GM23338 (cell line): ENCODE measurements at regions not wholly inside any gene's neighbourhood (a gene's known extent, or its start where the extent isn't known, plus 50 kb on each side); places are given as distances from the start of the nearest gene placed in this dataset.

ENCODE experiments used
- ATAC-seq: fragments of 200-7000 bp; cut with Tn5 transposase; 3 replicates; pipeline ENCODE4 v1.9.1; 2020
- DNase-seq: peaks from one replicate; pipeline ENCODE4 v3.0.0-alpha.2; 2015; ENCODE audit warnings: low spot score
- H2AFZ ChIP-seq: fragments of 200-600 bp; sonication (generic); 2 replicates; pipeline ENCODE4 v1.8.0; 2016; ENCODE audit warnings: antibody characterized with exemption, mild to moderate bottlenecking, moderate library complexity
- H3F3A ChIP-seq: fragments of 200-600 bp; sonication (generic); replicated peaks from 2 replicates; pipeline ENCODE4 v1.8.0; 2017; ENCODE audit warnings: antibody characterized with exemption, mixed run types, low read depth
- H3K27ac ChIP-seq: fragments of 200-600 bp; sonication (generic); 2 replicates; pipeline ENCODE4 v1.6.1; 2016; ENCODE audit warnings: low read depth
- H3K27me3 ChIP-seq: fragments of 200-600 bp; sonication (generic); 2 replicates; pipeline ENCODE4 v1.8.0; 2016; ENCODE audit warnings: mild to moderate bottlenecking, mixed run types, moderate library complexity; ENCODE audit not compliant: insufficient read depth
- H3K36me3 ChIP-seq: fragments of 200-600 bp; sonication (generic); 2 replicates; pipeline ENCODE4 v1.8.0; 2016; ENCODE audit warnings: mild to moderate bottlenecking; ENCODE audit not compliant: insufficient read depth
- H3K4me1 ChIP-seq: fragments of 200-600 bp; sonication (generic); 2 replicates; pipeline ENCODE4 v1.8.0; 2016; ENCODE audit warnings: mild to moderate bottlenecking, moderate library complexity; ENCODE audit not compliant: insufficient read depth
- H3K4me2 ChIP-seq: fragments of 200-600 bp; sonication (generic); 2 replicates; pipeline ENCODE4 v1.7.1; 2017; ENCODE audit warnings: mixed run types
- H3K4me3 ChIP-seq: fragments of 200-600 bp; sonication (generic); 2 replicates; pipeline ENCODE4 v1.6.1; 2016; ENCODE audit warnings: mixed run types
- H3K79me2 ChIP-seq: fragments of 200-600 bp; sonication (generic); replicated peaks from 2 replicates; pipeline ENCODE4 v1.8.0; 2017; ENCODE audit warnings: mild to moderate bottlenecking; ENCODE audit not compliant: insufficient read depth
- H3K9me2 ChIP-seq: fragments of 200-600 bp; sonication (generic); 2 replicates; pipeline ENCODE4 v1.8.0; 2017; ENCODE audit not compliant: insufficient read depth
- H4K20me1 ChIP-seq: fragments of 200-600 bp; sonication (generic); replicated peaks from 2 replicates; pipeline ENCODE4 v1.8.0; 2017; ENCODE audit warnings: mild to moderate bottlenecking; ENCODE audit not compliant: insufficient read depth
- H3K27ac Mint-ChIP-seq: 2 replicates; pipeline ENCODE4 v1.8.0; 2020; ENCODE audit warnings: inconsistent platforms, mild to moderate bottlenecking, moderate library complexity, mixed read lengths
- H3K27me3 Mint-ChIP-seq: 3 replicates; pipeline ENCODE4 v1.8.0; 2022; ENCODE audit warnings: low read depth, mild to moderate bottlenecking, moderate library complexity, mixed read lengths, inconsistent platforms; ENCODE audit not compliant: insufficient read depth, poor library complexity
- H3K36me3 Mint-ChIP-seq: 3 replicates; pipeline ENCODE4 v1.8.0; 2021; ENCODE audit warnings: low read depth, mild to moderate bottlenecking, inconsistent platforms, moderate library complexity, mixed read lengths
- H3K4me1 Mint-ChIP-seq: 3 replicates; pipeline ENCODE4 v1.8.0; 2020; ENCODE audit warnings: mild to moderate bottlenecking, inconsistent platforms, mixed read lengths
- H3K4me3 Mint-ChIP-seq: 3 replicates; pipeline ENCODE4 v1.8.0; 2021; ENCODE audit warnings: moderate library complexity, mild to moderate bottlenecking, inconsistent platforms, mixed read lengths
- H3K9me3 Mint-ChIP-seq: 3 replicates; pipeline ENCODE4 v1.8.0; 2020; ENCODE audit warnings: moderate library complexity, mild to moderate bottlenecking, inconsistent platforms, mixed read lengths
- CREB1 ChIP-seq: fragments of 250-450 bp; sonication (Bioruptor Pico); IDR thresholded peaks from 2 replicates; pipeline ENCODE4 v1.5.0; 2020; ENCODE audit warnings: low read depth, mild to moderate bottlenecking, moderate library complexity
- CTCF ChIP-seq, 2 experiments: fragments of 200-600 bp in 1 of 2; sonication (generic) in 1 of 2; conservative IDR thresholded peaks; 2 replicates each; pipeline versions ENCODE4 v1.5.1 to v1.6.1; 2016 to 2017; ENCODE audit warnings: antibody characterized with exemption in 2 of 2, low read depth in 2 of 2, mild to moderate bottlenecking in 2 of 2, moderate library complexity in 1 of 2
- EZH2 ChIP-seq: fragments of 200-600 bp; sonication (generic); IDR thresholded peaks from one replicate; pipeline ENCODE4 v1.8.0; 2017; ENCODE audit warnings: antibody characterized with exemption, mild to moderate bottlenecking, low read depth; ENCODE audit not compliant: unreplicated experiment
- EZH2phosphoT487 ChIP-seq: fragments of 200-600 bp; sonication (generic); IDR thresholded peaks from one replicate; pipeline ENCODE4 v1.8.1; 2018; ENCODE audit warnings: antibody characterized with exemption; ENCODE audit not compliant: unreplicated experiment
- JUNB ChIP-seq: IDR thresholded peaks from one replicate; pipeline ENCODE4 v1.6.1; 2016; ENCODE audit warnings: antibody characterized with exemption; ENCODE audit not compliant: unreplicated experiment
- NANOG ChIP-seq: IDR thresholded peaks from 2 replicates; pipeline ENCODE4 v1.6.1; 2016; ENCODE audit warnings: antibody characterized with exemption, borderline replicate concordance
- POLR2AphosphoS5 ChIP-seq: IDR thresholded peaks from 2 replicates; pipeline ENCODE4 v1.6.1; 2016; ENCODE audit warnings: antibody characterized with exemption, low read depth
- REST ChIP-seq: IDR thresholded peaks from one replicate; pipeline ENCODE4 v1.6.1; 2018; ENCODE audit warnings: antibody characterized with exemption; ENCODE audit not compliant: unreplicated experiment
- STAT1 ChIP-seq: IDR thresholded peaks from one replicate; pipeline ENCODE4 v1.6.1; 2016; ENCODE audit warnings: antibody characterized with exemption; ENCODE audit not compliant: unreplicated experiment
- ZNF114 ChIP-seq: fragments of 250-450 bp; sonication (Bioruptor Pico); IDR thresholded peaks from 2 replicates; pipeline ENCODE4 v1.5.0; 2020; ENCODE audit warnings: mild to moderate bottlenecking, moderate library complexity
- ZNF331 ChIP-seq: fragments of 250-450 bp; sonication (Bioruptor Pico); IDR thresholded peaks from 2 replicates; pipeline ENCODE4 v1.5.0; 2020; ENCODE audit warnings: low read depth, mild to moderate bottlenecking, moderate library complexity
- ZNF462 ChIP-seq: fragments of 250-450 bp; sonication (Bioruptor Pico); IDR thresholded peaks from 2 replicates; pipeline ENCODE4 v1.5.0; 2020; ENCODE audit warnings: mild to moderate bottlenecking, moderate library complexity

- TF ChIP-seq REST: no peak
- no peak for TF ChIP-seq JUNB
Measured at GRCh38 chr3:18808429-18808828, 339.9 kb upstream of the KCNH8 start (continued).

GRCh38 chr3:18807593-18807992, 340.7 kb upstream of the KCNH8 start:
- Histone ChIP-seq H3K27me3 (no peaks in the 10 kb centered on the region), H3K4me2 (no peak overlapping the region), H3K36me3 (no peaks in the 10 kb centered on the region), H3K27ac (no peak overlapping the region), H3K4me3 (no peak overlapping the region), H4K20me1 (no peaks in the 10 kb centered on the region), H3K79me2 (no peaks in the 10 kb centered on the region), H2AFZ (peak overlapping the region; percentile 43; the same call in 1 of the 2 replicates), H3K9me2 (0 out of 2 replicates have a peak, but pooled peaks cover 2% of the 10 kb centered on the region), H3F3A (no peaks in the 10 kb centered on the region), H3K4me1 (0 out of 2 replicates have a peak, but pooled peaks cover 4% of the 10 kb centered on the region)
- no peaks in the 10 kb centered on the region for H3K27me3 Mint-ChIP-seq
- no peak overlapping the region for H3K4me3 Mint-ChIP-seq
- no peak overlapping the region for H3K27ac Mint-ChIP-seq
- H3K9me3 Mint-ChIP-seq: no peaks in the 10 kb centered on the region
- no peak for DNase-seq
- H3K36me3 Mint-ChIP-seq: no peaks in the 10 kb centered on the region
- peaks cover 6% of the 10 kb centered on the region; the same call in 1 of the 3 replicates for H3K4me1 Mint-ChIP-seq
- no peak for ATAC-seq
- no peak for TF ChIP-seq CTCF (conservative IDR thresholded peaks at IDR 0.05; ENCODE audit: low read depth in 2 of 2)
- no peak for TF ChIP-seq CREB1 (CRISPR knock-in tag)
- no peak for TF ChIP-seq EZH2phosphoT487
- no peak for TF ChIP-seq ZNF331 (CRISPR knock-in tag)
- no peak for TF ChIP-seq ZNF462
- no peak for TF ChIP-seq POLR2AphosphoS5
- TF ChIP-seq STAT1: no peak
- no peak for TF ChIP-seq EZH2
- TF ChIP-seq ZNF114 (CRISPR knock-in tag): no peak
- TF ChIP-seq NANOG: no peak
